Loucy (cell line): ENCODE measurements at regions not wholly inside any gene's neighbourhood (a gene's known extent, or its start where the extent isn't known, plus 50 kb on each side); places are given as distances from the start of the nearest gene placed in this dataset.

Experiments
- H2AFZ ChIP-seq: fragments of 200-600 bp; sonication (generic); 2 replicates; pipeline ENCODE4 v1.6.0; 2016; ENCODE audit warnings: antibody characterized with exemption, mild to moderate bottlenecking, low read length, moderate library complexity
- H3F3A ChIP-seq: fragments of 200-600 bp; 2 replicates; pipeline ENCODE4 v1.6.0; 2016; ENCODE audit warnings: antibody characterized with exemption, low read depth, mild to moderate bottlenecking
- H3K27me3 ChIP-seq: fragments of 200-600 bp; sonication (generic); 2 replicates; pipeline ENCODE4 v1.6.1; 2014; ENCODE audit warnings: low read length, mild to moderate bottlenecking; ENCODE audit not compliant: insufficient read depth, poor library complexity, severe bottlenecking
- H3K36me3 ChIP-seq: fragments of 200-600 bp; sonication (generic); 2 replicates; pipeline ENCODE4 v1.6.1; 2016; ENCODE audit warnings: low read length; ENCODE audit not compliant: insufficient read depth
- H3K4me1 ChIP-seq: fragments of 200-600 bp; sonication (generic); 2 replicates; pipeline ENCODE4 v1.5.1; 2014; ENCODE audit warnings: low read length, mild to moderate bottlenecking; ENCODE audit not compliant: insufficient read depth, poor library complexity, severe bottlenecking
- H3K4me2 ChIP-seq: fragments of 200-600 bp; sonication (generic); 2 replicates; pipeline ENCODE4 v1.6.0; 2014; ENCODE audit warnings: antibody characterized with exemption, low read length, low read depth, mild to moderate bottlenecking; ENCODE audit not compliant: poor library complexity, severe bottlenecking
- H3K4me3 ChIP-seq: fragments of 200-600 bp; sonication (generic); 2 replicates; pipeline ENCODE4 v1.5.1; 2014; ENCODE audit warnings: low read length, mild to moderate bottlenecking, mixed read lengths; ENCODE audit not compliant: poor library complexity, severe bottlenecking
- H3K79me2 ChIP-seq: fragments of 200-600 bp; sonication (generic); 2 replicates; pipeline ENCODE4 v1.6.1; 2014; ENCODE audit warnings: low read length; ENCODE audit not compliant: insufficient read depth
- H3K9ac ChIP-seq: fragments of 200-600 bp; sonication (generic); 2 replicates; pipeline ENCODE4 v1.6.0; 2014; ENCODE audit warnings: mild to moderate bottlenecking, low read depth, low read length, moderate library complexity; ENCODE audit not compliant: poor library complexity, severe bottlenecking
- H3K9me2 ChIP-seq: fragments of 200-600 bp; sonication (generic); replicated peaks from 2 replicates; pipeline ENCODE4 v1.6.1; 2016; ENCODE audit warnings: low read depth, low read length, mixed read lengths
- H3K9me3 ChIP-seq: fragments of 200-600 bp; sonication (generic); 2 replicates; pipeline ENCODE4 v1.6.1; 2014; ENCODE audit warnings: mild to moderate bottlenecking, antibody characterized with exemption, low read length, low read depth; ENCODE audit not compliant: insufficient read depth
- H4K20me1 ChIP-seq: fragments of 200-600 bp; sonication (generic); 2 replicates; pipeline ENCODE4 v1.6.0; 2014; ENCODE audit warnings: antibody characterized with exemption, low read length, mild to moderate bottlenecking; ENCODE audit not compliant: insufficient read depth, poor library complexity, severe bottlenecking
- EZH2phosphoT487 ChIP-seq: fragments of 200-600 bp; IDR thresholded peaks from 2 replicates; pipeline ENCODE4 v1.6.1; 2018; ENCODE audit warnings: antibody characterized with exemption, mild to moderate bottlenecking, moderate library complexity, borderline replicate concordance
- TF ChIP-seq, protein P1 (sequence below): fragments of 200-600 bp; sonication (generic); conservative IDR thresholded peaks from 2 replicates; pipeline ENCODE4 v1.5.1; 2014; ENCODE audit warnings: mild to moderate bottlenecking, antibody characterized with exemption, low read length

- Histone ChIP-seq H2AFZ (peak overlapping the region; percentile 57; the same call in 1 of the 2 replicates), H3K9me2 (no peaks in the 10 kb centered on the region), H3K4me1 (peaks cover 15% of the 10 kb centered on the region), H3K27me3 (no peaks in the 10 kb centered on the region), H3K79me2 (no peaks in the 10 kb centered on the region), H3K4me3 (no peak overlapping the region), H3K9me3 (no peaks in the 10 kb centered on the region), H3K36me3 (no peaks in the 10 kb centered on the region), H4K20me1 (no peaks in the 10 kb centered on the region), H3F3A (no peaks in the 10 kb centered on the region), H3K4me2 (no peak overlapping the region), H3K9ac (no peak overlapping the region)
- TF ChIP-seq, protein P1, sequence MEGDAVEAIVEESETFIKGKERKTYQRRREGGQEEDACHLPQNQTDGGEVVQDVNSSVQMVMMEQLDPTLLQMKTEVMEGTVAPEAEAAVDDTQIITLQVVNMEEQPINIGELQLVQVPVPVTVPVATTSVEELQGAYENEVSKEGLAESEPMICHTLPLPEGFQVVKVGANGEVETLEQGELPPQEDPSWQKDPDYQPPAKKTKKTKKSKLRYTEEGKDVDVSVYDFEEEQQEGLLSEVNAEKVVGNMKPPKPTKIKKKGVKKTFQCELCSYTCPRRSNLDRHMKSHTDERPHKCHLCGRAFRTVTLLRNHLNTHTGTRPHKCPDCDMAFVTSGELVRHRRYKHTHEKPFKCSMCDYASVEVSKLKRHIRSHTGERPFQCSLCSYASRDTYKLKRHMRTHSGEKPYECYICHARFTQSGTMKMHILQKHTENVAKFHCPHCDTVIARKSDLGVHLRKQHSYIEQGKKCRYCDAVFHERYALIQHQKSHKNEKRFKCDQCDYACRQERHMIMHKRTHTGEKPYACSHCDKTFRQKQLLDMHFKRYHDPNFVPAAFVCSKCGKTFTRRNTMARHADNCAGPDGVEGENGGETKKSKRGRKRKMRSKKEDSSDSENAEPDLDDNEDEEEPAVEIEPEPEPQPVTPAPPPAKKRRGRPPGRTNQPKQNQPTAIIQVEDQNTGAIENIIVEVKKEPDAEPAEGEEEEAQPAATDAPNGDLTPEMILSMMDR = no peak
- TF ChIP-seq EZH2phosphoT487 = no peak
These were observed 50.5 kb upstream of the PLCB4 start for GRCh38 chr20:9018346-9018745.
